CD4-positive, alpha-beta T cell treated with Interleukin-12 subunit alpha and Interleukin-12 subunit beta, for 1 hour (primary cell): ENCODE measurements at regions not wholly inside any gene's neighbourhood (a gene's known extent, or its start where the extent isn't known, plus 50 kb on each side); places are given as distances from the start of the nearest gene placed in this dataset.

Source experiments
- DNase-seq: peaks from one replicate; pipeline ENCODE4 v3.0.0-alpha.2; 2020

DNA sequence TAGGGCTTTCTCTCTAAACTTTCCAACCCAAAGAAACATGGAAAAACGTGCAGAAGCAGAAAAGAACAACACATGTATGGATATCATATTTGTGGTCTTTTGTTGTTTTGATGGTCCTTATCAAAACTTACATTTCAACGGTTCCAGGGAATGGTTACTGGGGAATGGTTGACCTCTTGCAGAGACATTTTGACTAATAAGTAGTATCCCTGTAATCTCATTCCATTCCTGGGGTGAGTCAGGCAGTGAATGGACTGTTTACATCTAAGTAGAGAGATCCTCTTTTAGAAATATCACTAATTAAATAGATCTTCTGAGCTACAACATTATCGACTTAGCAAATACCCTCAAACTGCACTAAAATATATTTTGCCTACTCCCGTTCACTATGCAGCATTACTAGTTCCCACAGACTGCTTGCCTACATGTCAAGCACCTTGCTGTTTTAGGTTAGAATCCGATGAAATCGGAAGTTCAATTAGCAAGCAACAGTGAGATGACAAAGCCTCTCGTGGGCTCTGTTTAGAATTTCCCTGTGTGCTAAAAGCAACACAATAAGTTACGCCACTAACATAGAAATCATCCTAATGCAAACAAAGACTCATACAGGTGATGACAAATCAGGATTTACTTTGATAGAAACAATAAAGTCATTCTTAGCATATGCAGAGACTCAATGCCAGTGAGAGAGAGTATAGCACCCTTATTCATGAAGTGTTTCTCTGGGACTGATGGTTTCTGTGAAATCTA is 797.7 kb upstream of the ARGLU1 start:
- DNase-seq = no peak

DNA sequence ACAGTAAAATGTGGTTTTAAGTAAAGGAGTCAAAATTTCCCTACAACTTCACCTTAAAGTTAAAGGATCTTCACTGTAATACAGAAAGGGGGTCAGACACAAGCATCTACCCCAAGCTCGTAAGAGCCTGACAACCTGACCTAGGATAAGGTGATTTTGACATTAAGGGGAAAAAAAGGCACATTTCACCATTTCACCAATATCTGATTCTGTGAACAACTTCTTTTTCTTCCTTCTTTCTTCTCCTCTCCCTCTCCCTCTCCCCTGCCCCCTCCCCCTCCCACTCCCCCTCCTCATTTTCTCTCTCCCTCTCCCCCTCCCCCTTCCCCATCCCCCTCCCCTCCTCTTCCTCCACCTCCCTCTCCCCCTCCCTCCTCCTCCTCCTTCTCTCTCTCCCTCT is 796.7 kb upstream of the ARGLU1 start:
- no peak for DNase-seq

GRCh38 chr13:107361666-107362065 is 793.7 kb upstream of the ARGLU1 start:
- no peak for DNase-seq

GRCh38 chr13:107360010-107360409 is 792.1 kb upstream of the ARGLU1 start:
- no peak for DNase-seq

DNA sequence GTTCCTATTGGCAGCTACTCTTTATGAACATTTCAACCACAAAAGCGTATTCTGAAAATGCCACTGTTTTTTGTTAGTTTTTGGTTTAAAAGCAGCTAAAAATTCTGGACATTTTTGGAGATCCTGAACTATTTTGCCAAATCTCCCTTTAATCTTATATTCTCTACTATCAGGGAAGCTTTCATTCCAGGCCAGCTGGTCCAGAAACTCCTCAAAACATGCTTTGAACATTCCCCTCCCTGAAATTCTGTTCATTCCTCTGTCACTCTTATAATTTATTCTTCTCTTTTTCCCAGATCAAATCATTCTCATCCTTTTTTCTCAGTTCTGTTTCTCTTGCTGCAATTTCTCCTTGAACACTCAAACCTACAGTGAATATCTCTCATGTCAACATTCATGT is 790.9 kb upstream of the ARGLU1 start:
- DNase-seq = no peak

DNA sequence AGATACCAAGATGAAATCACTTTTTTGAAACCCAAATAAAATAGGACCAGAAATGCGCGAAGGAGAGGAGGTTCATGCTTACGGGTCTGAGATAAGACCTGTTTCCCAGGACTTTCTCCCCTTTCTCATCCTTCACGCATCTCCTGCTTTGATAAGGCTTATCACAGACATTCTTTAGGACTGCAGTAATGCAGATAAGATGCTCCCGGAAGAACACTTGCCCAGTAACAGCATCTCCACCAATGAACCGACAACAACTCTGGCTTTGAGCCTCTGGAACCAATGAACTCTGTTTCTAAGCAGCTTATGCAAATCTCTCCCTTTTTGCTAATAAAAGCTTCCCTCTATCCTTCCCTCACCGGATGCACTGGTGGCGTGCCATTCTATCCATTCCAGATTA is 783.4 kb upstream of the ARGLU1 start:
- DNase-seq = no peak

DNA sequence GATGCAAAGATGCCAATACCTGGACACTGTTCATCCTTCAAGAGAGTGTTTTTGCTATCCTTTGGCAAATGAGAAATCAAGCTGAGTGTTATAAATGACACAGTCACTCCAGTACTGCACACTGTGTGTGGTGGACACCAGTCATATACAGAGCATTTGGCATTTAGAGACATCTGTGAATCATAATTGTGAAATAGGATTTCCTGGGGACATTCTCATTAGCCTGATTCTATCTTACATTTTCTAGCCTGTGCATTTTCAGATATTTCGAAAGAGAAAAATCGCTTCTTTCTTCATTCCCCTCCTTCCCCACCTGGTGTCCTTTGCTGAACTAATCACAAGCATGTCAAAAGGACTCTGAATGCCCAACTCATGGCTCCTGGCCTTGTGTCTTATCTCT is 781.0 kb upstream of the ARGLU1 start:
- DNase-seq = no peak

DNA sequence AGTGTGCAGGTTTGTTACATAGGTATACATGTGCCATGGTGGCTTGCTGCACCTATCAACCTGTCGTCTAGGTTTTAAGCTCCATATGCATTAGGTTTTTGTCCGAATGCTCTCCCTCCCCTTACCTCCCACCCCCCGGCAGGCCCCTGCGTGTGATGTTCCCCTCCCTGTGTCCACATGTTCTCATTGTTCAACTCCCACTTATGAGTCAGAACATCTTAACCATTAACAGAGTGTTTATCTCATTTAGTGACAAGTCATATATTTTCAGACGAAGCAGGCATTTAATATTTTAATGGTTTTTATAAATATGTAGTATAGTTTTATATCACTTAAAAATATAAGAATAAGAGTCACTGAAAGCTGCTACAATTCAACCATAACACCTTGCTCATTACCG is 780.5 kb upstream of the ARGLU1 start:
- DNase-seq = no peak

DNA sequence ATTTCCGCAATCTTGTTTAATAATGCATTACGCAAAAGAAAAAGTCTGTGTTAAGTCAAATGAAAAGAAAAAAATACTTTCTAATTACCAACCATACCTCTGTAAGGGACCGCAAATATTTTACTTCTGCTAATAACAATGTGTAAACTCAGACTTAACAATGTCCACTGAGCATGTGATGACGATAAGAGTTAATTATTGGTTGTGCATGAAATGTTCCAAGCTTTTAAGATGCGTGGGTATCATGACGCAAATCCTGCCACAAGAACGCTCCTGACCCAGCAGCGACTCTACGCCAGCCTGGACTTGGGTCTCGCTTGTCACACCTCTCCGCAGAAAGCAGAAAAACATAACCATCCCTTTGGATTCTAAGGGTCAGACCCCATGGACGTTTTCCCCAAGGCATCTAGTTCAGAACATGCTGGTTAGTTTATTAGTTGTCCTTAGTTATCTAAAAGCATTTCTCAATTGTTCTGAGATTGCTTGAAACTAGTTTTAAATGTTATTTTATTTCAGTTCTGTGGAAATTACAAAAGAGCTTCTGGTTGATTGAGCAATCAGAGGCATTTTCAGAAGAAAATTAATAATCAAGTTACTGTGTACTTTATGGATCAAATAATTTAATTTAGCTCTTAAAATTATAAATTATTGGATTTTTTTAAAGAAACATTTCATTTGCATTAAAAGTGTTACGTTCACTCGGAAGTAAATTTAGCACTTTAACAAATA is 779.9 kb upstream of the ARGLU1 start:
- no peak for DNase-seq

DNA sequence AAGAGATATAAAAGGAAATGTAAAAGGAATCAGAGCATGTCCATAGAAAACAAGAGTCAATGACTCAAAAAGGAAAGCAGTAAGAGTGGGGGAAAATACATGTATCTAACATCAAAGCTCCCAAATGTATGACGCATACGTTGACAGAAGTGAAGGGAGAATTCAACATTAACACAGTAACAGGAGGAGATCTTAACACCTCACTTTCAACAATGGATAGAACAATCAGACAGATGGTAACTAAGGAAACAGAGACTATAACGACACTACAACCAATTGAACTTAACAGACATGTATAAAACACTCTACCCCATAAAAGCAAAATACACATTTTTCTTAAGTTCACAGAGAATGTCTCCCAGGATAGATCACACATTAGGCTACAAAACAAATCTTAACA is 774.8 kb upstream of the ARGLU1 start:
- no peak for DNase-seq

GRCh38 chr13:107339209-107339608 is 771.3 kb upstream of the ARGLU1 start:
- DNase-seq = no peak

- DNase-seq = no peak
Measured at GRCh38 chr13:107332188-107332587, 764.3 kb upstream of the ARGLU1 start.

DNA sequence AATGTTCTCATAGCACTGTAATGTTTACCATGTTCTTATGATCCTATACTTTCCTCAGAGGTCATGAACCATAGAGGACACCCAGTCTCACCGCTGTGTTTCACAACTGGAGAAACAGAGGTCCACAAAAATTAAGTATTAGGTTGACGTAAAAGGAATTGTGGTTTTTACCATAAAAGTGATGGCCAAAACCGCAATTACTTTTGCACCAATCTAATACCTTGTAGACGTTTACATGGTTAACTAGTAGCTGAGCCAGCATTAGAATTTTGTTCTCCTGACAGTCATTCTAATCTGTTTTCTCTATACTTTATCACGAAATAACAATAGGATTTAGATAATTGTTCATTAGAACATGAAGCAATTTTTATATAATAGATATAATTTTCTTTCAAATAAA is 763.4 kb upstream of the ARGLU1 start:
- no peak for DNase-seq

DNA sequence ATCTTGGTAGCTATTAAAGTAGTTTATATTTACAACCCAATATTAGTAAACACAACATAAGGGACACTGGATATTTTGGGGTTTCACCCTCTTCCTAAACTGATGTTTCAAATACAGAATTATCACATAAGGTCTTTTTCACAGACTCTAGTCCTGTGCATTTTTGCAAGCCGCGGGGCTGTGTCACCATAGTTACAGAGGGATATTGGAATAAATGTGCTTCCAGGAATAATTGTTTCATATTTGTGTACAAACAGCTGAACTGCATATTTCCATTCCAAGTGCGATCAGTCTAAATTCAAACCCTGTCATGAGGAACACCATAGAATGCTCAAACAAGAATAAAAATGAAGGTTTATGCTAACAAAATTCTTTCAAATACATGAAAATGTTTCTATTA is 762.5 kb upstream of the ARGLU1 start:
- no peak for DNase-seq

- no peak for DNase-seq
Measured at GRCh38 chr13:107329991-107330390, 762.1 kb upstream of the ARGLU1 start.

- no peak for DNase-seq
Measured at GRCh38 chr13:107324416-107325204, 756.7 kb upstream of the ARGLU1 start.

DNA sequence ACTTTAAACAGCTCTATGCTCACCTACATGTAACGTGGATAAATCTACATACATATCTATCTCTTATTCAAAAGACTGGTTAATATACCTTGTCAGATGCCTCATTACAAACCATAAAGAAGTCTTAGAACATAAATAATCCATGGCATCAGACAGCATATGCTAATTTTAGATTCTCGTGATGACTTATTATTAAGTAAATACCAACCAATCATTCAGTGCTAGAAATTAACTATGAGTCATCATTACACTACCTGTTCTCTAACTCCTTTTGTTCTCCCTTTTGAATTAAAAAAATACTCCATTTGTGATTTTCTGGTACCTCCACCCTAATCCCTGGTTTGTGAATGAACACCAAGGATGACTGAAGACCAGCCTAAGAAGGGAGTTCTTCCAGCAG is 754.3 kb upstream of the ARGLU1 start:
- no peak for DNase-seq

DNA sequence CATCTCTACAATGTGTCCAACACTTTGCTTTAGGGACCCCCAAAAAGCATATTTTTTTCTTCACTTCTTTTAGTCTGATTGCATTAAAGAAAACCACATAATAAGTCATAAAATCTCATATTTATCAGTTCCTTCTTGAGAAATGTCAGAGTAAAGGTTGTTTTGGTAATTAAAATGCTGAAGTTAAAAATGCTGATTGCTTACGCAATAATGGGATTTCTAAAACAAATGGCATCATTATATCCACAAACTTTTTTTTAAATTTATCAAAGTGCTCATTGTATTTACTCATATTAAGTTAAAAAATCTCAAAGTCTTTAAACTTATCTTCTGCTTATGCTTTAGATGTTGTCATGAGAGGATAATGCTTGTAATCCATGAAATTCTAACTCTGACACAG is 737.2 kb upstream of the ARGLU1 start:
- DNase-seq = no peak

- no peak for DNase-seq
Measured at GRCh38 chr13:107301724-107302374, 733.9 kb upstream of the ARGLU1 start.

- DNase-seq = no peak
Measured at GRCh38 chr13:107299717-107300116, 731.8 kb upstream of the ARGLU1 start.

DNA sequence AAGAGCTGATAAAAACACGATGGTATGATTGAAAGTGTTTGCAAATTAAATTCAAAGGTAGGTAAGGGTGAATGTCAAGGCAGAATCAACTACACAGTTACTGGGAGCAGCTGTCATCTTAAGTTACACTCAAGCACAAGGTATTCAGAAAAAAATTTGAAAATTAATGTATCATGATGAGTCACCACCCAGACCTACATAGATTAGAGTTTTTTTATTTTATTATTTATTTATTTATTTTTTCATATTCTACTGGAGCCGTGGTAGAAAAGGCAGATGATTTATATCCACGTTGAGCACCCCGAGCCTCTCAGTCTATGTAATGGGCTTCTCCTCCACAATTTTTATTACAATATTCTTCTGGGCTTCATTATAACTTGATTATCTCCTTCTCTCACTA is 728.9 kb upstream of the ARGLU1 start:
- no peak for DNase-seq

DNA sequence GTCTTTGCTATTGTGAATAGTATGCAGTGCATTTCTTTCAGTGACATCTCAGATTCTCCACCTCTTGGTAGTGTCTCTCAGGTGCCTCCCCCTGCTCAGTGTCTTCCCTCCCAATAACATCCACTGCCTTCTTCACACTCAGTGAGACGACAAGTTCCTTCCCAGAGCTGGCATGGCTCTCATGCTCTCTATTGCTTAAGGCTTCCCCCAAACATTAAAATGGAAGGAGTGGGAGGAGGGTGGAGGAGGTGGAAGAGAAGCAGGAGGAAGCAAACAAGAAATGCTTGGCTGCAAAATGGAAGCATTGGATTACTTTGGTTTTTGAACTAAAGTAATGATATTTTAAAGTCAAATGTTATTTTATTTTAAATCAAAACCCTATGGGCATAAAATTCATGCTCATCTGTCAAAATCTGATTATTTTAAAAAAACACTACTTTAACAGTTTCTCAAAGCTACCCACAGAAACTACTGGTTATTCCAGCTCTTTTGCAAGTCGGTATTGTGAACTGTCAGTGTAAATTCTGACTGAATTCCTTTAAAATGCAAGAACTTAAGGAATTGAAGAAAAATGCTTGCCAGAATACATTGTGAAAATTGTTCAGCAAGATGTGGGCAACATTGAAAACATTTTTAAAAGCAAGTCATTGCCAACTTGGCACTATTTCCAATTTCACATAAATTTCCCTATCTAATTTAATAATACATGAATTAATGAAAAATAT is 727.6 kb upstream of the ARGLU1 start:
- DNase-seq = no peak

GRCh38 chr13:107293924-107294323 is 726.0 kb upstream of the ARGLU1 start:
- DNase-seq = no peak
